Inferior parietal cortex (tissue), 1 donor: ENCODE measurements at regions not wholly inside any gene's neighbourhood (a gene's known extent, or its start where the extent isn't known, plus 50 kb on each side); places are given as distances from the start of the nearest gene placed in this dataset.
"Not testable (repeated sequence)": the region's sequence is repeated elsewhere in the genome, so short reads cannot be mapped to it uniquely, and the experiment has no call there.

Experiments used
- DNase-seq: peaks from one replicate; pipeline ENCODE4 v3.0.0-alpha.2; 2016; ENCODE audit errors: extremely low spot score

DNA sequence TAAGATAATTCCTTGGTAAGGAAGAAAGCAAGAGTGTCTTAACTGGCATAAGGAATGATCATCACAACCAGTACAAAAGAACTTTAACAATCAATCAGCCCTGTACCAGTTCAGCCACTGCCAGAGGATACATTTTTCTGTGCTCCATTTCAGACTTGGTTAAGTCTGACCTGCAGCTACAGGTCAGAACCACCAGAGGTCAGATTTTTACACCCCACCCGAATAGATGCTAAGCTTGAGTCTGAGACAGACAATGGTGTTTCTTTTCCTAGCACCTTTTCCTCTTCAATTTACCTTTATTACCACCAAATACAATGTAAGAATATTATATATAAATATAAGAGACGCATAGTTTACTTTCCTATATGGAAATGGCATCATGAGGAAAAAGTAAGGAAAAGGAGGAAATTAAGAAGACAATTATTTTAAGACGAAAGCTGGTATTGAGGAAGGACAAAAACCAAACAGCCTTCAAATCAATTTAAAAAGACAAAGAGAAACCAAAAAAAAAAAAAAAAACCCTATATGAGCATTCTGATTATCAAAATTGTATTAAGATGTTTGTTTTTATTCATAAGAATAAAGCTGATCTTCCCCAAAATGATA is 215.3 kb upstream of the TTC29 start:
- DNase-seq, result peak; percentile 57

DNA sequence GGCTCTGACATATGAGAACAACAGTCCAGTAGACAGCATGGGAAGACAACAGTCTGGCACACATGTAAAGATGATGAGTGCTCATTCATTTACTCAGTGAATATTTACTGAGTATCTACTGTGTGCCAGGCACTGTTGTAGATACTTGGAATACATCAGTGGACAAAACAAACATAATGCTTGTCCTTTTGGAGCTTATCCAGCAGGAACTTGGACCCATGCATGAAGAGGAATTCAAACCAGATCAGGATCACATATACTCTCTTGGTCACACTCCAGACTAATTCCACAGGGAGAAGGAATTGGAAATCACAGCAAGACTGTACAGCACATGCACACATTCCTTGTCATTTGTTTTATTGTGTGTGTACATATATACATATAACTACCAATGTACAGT is 217.6 kb upstream of the TTC29 start:
- no peak for DNase-seq

DNA sequence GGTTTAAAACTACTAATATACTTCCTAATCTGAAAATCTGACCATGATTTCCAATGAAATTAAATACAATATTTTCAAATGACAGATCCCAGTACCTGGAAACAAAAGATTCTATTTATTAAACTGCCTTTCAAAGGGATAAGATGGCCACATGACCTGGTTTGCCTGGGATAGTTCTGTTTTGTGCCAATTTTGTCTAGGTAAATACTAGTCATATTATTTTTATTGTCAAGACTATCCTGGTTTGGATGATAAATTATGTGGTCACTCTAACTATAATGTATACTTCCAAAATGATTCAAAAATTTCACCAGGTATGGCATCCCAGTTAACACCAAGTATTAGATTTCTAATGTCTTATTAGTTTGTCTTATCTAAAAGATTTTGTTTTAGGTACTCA is 222.5 kb upstream of the TTC29 start:
- DNase-seq, result not testable (repeated sequence)

DNA sequence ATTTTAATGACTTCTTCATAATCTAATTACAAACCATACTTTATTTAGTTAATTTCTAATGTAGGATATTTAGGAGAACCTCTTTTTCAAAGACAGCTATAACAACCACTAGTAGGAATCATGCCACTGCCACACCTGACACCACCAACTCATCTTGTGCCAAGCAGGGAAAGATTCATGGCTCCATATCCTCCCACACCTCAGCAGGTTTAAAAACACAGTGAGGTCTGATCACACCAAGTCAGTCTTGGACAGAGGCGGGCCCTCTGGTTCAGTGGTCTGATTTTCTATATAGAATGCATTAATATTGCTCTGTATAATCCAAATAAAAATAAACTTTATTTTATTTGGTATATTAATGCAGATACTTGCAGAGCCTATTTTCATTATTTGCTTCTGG is 227.7 kb upstream of the TTC29 start:
- DNase-seq, result no peak

DNA sequence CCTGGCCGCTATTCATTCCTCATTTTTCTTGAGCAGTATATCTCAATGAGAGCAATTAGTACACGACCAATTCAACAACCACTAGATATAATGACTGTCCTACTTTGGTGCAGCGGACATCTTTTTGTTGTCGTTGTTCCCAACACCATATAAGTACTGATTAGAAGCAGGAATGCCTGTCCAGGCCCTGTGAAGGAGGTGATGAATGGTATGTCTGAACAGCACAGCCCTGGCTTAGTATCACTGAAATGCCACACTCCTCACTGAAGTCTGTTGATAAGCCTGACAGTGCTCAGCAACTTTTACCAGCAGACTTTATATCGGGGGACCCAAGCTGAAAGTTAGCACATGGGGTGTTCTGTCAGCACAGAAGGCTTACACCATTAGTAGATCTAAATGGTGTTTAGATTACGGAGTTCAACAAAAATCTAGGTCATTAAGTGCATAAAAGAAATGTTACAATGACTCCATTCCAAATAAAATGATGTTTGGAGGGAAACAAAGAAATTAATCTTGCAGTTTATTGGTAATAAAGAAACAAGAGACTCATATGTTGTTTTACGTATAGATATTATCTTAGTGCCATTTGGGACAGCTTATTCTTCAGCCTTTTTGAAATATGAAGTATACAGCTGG is 228.3 kb upstream of the TTC29 start:
- DNase-seq, result no peak

DNA sequence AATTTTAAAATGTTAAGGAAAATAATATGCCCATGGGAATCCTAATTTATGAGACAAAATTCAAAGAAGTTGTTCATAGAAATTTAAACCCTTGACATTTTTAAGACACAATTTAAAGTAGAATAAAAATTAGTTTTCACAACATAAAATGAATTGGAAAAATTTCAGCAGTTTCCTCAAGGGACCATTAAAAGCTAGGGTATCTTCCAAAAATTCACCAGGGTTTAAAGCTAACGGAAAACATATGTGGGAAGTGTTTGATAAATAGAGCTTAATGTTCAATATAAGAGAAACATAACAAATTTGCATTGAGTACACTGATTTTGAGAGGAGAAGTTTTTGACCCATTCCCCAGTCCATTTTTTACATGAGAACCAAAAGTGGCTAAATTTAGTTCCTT is 228.9 kb upstream of the TTC29 start:
- DNase-seq, result no peak

DNA sequence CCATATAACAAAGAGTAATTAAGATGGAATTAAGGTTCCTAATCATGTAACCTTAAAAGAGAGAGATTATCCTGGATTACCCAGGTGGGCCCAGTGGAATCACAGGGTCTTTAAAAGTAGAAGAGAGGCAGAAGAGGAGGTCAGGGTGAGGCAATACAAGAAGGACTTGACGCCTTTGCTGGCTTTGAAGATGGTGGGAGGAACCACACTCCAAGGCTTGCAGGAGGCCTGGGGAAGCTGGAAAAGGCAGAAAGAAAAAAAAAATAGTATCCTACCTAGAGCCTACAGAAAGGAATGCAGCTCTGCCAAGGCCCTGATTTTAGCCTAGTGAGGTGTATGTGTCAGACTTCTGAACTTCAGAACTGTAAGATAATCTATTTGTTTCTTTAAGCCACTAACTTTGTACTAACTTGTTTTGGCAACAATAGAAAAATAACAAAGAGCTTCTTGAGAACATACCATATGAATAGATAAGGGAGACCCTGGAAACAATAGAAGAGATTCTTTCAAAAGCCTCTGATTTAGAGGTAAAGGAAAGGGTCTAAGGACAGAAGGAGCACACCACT is 229.9 kb upstream of the TTC29 start:
- DNase-seq, result no peak

DNA sequence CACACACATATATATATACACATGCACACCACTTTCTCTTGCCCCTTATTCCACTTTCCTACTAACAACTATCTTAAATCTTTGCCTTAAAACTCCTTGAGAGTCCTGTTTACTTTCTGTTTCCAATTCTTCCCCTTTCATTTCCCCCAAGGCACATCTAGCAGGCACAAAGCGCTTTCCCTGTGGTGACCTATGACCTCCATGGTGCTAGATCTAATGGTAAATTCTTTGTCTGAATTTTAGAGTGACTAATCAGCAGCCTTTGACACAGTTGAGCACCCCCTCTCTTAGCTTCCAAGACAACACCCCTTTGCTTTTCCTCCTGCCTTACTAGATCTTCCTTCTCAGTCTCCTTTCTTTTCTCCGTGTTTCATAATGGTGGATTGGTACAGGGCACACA is 236.4 kb upstream of the TTC29 start:
- no peak for DNase-seq

DNA sequence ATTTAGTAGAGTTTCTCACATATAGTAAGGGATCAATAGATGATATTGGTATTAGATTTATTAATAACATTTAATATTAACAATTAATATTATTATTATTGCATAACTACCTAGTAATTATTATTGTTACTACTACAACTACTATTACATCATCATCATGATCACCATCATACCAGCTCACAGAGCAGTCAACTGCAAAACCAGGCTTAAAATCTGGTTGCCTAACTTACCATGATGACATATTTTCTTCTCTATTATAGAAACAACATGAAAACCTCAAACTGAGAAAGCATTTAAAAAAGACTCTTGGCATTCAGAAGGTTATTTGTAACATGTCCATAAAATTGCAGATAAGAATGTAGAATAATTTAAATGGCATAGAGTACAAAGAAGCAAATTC is 247.0 kb upstream of the TTC29 start:
- no peak for DNase-seq

DNA sequence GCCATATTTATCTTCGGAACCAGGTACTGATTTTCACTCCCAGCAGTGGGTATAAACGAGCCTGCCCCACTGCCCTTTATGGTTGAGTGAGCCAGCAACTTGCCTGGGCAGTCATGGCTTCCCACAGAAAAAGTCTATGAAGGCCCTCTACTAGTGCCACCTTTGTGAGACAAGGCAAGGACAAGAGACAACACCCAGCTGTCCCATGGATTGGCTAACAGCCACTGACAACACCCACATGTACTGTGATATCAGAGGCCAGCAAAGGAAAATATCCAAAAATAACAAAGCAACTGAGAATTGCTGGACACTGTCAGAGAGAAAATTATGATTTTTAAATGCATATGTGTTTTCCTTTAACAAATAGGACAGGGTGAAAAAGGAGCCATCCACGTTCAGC is 248.4 kb upstream of the TTC29 start:
- DNase-seq, result no peak

DNA sequence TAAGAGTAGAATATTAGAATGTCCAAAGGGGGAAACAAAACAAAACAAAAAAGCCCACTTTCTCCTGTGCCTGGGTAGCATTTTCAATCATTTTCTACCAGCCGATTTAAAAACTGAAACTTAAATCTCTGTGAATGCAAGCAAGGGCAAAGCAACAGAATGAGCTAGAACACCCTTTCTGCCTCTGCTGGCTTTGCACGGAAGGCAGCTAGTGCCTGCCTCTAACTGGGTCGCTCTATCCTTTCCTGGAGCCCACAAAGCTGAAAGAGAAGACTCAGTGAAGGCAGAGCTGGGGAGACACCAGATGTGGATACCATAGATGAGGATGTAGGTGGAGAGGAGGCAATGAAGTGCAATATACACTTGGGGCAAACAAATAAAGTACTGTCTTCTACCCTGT is 248.9 kb upstream of the TTC29 start:
- no peak for DNase-seq

DNA sequence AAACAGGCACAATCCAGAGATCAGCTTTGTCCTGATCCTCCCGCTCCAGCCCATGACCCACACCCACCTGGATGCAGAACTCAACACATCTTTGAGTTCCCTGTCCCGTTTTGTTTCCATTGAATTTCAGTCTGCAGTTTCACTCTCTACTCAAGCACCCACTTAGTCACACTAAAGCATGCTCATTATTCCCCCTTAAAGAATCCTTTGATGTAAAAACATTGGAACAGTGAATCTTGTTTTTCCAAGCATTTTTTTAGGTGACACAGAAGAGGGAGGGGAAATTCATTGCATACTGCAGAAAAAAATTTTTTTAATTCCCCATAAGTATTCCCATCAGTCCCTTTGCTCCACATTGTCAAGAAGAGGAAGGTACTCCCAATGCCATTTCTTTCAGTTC is 249.7 kb upstream of the TTC29 start:
- DNase-seq, result no peak

DNA sequence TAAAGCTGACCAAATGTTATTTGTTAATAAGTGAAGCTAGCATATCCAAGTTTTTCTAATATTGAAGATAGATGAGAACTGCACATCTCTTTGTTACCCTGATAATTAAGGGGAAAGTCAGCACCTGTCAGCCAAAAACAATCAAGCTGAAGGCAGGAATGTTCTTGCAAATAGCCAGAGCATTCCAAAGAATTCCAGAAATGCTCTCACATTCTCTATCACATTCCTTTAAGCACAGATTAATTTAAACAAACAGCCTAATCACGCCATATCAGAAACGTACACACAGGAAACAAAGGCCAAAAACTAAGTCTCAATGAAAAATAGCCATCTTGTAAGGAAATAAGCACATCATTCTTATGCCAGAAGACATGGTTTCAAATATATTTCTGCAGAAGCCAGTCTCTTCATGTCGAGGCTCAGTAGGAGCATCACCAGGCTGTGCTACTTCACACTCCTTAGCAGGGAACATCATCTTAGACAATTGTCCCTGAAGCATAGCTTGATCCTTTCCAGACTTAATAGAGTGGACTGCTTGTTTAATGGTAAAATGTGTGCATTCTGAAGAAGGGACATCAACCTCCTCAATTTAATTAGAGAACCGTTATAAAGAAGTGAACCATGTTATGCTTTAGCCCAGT is 252.9 kb upstream of the TTC29 start:
- DNase-seq, result no peak

DNA sequence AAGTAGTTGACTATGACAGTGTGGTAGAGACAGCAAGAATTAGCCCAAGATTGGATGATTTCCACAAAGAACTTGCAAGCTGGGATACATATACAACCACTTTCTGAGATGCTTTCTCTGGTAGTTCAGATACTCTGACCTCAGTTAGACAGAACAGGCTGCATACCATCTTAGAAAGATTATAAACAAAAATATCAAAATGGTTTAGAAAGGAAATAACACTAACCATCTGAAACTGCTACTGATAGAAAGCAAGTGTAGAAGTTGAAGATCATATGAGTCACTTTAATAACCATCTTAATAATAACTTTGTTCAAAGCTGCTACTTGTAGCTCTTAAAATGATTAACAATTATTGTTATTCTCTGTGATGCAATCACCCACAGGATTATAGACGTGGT is 255.4 kb upstream of the TTC29 start:
- DNase-seq, result no peak

DNA sequence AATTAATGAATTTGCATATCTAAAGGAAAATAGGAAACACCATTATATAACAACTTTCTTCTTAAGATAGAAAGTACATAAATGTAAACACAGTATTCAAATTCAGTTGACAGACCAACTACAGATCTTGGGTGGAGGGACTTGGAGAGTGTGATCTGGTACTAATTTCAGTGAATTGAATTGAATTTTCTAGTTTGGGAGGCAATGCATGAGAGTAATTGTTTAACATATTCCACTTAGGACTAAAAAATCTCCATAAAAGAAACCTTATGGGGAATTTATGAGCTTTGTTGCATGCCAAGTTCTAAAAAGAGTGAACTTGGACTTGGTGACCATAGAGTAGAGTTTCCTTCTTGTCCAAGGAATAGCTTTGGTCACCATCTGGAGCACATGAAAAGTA is 261.1 kb upstream of the TTC29 start:
- DNase-seq, result no peak

DNA sequence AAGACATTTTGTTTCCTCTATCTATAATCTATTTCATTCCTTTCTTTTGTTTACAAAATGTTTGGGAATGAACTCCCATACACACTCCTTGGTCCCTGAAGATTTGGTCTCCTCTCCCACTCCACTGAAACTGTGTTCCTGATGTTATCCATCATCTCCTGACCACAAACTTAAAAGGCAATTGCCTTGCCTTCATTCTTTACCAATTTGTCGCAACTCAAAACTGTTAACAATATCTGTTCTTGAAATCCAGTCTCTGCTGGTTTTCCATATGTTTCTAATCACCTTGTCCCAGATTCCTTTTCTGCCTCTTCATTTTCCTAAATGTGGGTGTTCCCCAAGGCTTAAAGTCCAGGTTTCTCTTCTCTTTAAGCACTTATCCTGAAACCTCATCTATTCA is 262.2 kb upstream of the TTC29 start:
- no peak for DNase-seq

DNA sequence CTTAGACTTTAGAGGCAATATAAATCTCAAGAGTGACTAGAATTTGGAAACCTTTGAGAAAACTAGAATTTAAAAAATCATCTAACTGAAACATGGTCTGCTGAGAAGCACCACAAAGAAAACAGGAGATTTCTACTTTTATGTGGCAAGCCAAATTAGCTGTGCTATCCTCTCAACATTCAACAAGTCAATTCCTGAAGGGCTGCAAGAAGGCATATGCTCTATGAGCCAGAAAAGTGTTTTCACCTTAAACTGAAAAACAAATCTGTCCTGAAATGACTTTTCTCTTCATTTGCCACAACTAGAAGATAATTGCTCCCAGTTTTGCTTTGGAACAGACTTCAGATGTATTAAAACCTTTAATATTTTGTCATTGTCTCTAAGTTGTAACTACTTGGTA is 263.2 kb upstream of the EDNRA start:
- no peak for DNase-seq

DNA sequence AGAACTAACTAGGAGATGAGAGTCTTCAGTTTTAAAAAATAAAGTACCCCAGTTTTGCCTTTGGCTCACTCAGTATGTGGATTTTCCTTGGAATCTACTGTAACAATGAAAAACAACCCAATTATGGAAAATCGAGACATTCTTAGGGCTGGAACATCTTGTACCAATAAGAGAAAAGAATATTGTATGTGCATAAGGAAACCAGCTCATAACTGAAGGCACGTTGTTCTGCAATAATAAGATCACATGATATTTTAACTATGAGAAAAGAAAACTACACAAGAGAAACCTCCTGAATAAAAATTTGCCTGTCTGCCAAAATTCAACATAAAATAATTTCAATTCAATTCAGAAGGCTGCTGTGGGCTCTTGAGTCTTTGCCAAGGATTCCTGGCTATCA is 261.8 kb upstream of the EDNRA start:
- DNase-seq, result no peak

DNA sequence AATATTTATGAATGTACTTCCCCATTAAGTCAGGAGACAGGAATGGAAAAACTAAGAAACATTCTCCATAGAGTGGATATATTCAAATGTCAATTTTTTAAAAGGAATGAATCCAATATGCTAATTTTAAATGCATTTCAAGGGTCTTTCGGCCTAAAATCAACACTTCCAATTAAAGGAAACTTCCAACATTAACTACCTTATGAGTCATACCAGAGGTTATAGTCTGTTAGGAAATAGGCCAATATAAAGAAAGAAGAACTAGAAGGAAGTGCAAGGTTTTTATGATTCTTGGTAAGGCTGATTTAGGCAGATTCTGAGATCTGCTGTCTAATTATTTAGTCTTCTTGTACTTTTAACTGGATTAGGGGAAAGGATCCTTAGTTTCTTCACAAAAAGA is 260.1 kb upstream of the EDNRA start:
- DNase-seq, result no peak

DNA sequence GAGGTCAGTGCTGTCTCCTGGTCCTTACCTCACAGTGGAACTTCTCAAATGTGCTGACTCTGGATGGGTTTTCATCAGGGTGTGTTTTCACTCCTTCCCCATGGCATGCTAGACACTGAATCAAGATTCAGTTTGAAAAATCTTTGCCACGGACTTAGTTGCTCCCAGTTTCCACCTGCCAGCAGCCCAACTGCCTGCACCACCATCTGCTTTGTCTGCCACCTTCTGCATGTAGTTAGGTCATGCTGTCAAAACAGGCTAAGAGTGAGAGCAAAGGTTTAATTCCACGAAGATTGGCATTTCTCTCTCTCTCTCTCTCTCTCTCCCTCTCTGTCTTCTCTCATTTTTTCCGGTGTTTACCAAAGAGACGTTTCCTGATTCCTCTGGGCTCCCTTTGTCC is 258.0 kb upstream of the EDNRA start:
- no peak for DNase-seq

DNA sequence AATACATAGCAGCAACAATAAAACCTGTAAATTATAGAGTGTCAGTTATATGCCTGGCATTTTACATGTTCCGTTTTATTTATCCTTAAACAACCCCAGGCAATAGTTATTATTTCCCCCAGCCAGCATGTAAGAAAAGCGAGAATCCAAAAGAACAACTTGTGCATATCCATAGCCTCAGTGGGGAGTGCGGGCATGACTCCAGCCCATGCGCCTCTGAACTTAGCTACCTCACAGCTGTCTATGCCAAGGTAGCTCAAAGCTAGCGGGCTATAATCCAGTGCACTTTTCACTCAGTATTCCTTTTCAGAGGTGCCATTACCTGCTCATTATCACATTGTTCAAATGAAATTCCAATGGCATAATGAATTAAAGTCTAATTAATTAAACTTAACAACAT is 257.3 kb upstream of the EDNRA start:
- DNase-seq, result no peak

DNA sequence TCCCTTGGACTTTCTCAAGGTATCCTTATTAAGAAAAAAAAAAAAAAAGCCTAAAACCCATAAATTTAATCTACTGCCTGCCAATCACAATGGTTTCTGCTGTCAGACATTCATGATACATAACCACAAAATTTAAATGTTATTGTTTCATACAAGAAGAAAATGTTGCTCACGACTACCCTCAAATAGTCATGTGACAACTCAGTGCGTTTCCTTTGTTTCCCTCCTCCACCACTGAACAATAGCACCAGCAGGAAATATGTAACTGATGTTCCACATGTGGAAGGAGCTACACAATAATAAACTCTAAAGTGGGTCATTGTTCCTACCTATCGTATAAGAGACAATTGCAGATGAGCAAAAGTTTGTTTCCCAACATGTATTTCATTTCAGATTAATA is 244.1 kb upstream of the EDNRA start:
- no peak for DNase-seq

DNA sequence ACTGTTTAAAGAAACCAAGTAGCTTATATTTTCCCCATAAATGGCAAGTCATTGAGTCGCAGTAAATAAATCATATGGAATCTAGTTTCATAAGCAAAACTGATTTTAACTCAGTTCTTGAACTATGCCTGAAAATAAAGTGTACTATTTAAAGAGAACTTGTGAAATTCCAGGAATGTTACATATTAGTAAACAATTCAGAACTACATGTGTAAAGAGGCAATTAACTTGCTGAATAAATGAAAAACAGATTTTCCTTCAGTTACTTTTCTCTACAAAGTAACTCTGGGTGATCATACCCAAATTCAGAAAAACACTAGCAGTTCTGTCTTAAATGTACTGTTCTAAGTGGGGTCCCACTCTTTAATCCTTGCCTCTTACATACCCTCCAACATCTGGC is 236.1 kb upstream of the EDNRA start:
- DNase-seq, result no peak
